B cell (primary cell): ENCODE measurements at regions not wholly inside any gene's neighbourhood (a gene's known extent, or its start where the extent isn't known, plus 50 kb on each side); places are given as distances from the start of the nearest gene placed in this dataset.

Experiments used
- ATAC-seq: fragments of 200-7000 bp; cut with Tn5 transposase; one replicate; pipeline ENCODE4 v1.10.0; 2021; ENCODE audit warnings: low read depth, mild to moderate bottlenecking, moderate number of reproducible peaks, moderate library complexity
- CTCF ChIA-PET: fragments of 350-600 bp; sonication (Branson Sonifier 250); formaldehyde crosslinking; loops from one replicate; lab custom pipeline; 2021; ENCODE audit warnings: antibody characterized with exemption, inconsistent platforms; lab: Charles Lee
- POLR2A ChIA-PET: fragments of 350-600 bp; sonication (Branson Sonifier 250); formaldehyde crosslinking; loops from one replicate; lab custom pipeline; 2021; ENCODE audit warnings: antibody characterized with exemption; lab: Charles Lee
- DNase-seq: peaks from one replicate; pipeline ENCODE4 v3.0.0; 2013
- H2AFZ ChIP-seq: 2 replicates; pipeline ENCODE4 v1.6.1; 2012; ENCODE audit warnings: mild to moderate bottlenecking, low read depth, low read length; ENCODE audit not compliant: insufficient read depth, poor library complexity, severe bottlenecking
- H3K27ac ChIP-seq, 2 donors: 1 replicate in 1 of 2; 2 replicates in 1 of 2; pipeline ENCODE4 v1.5.1; 2012 to 2013; ENCODE audit warnings: low read length in 2 of 2, mild to moderate bottlenecking in 2 of 2, moderate library complexity in 1 of 2
- H3K27me3 ChIP-seq, 4 experiments: fragments of 200-600 bp in 1 of 4; sonication (generic) in 1 of 4; replicated peaks in 1 of 4; 1 replicate in 2 of 4; 2 replicates in 2 of 4; pipeline versions ENCODE4 v1.6.1 to v1.7.0; 2013 to 2016; ENCODE audit warnings: low read length in 3 of 4, mild to moderate bottlenecking in 2 of 4, mixed read lengths in 1 of 4, moderate library complexity in 1 of 4; ENCODE audit not compliant: insufficient read depth in 4 of 4, control insufficient read depth in 3 of 4; ENCODE audit errors: control extremely low read depth in 1 of 4
- H3K36me3 ChIP-seq, 2 experiments: replicated peaks in 1 of 2; 1 replicate in 1 of 2; 2 replicates in 1 of 2; pipeline versions ENCODE4 v1.6.1 to v1.7.1; 2013; ENCODE audit warnings: low read length in 1 of 2; ENCODE audit not compliant: insufficient read depth in 2 of 2, control insufficient read depth in 1 of 2; ENCODE audit errors: control extremely low read depth in 1 of 2, extremely low read depth in 1 of 2
- H3K4me1 ChIP-seq, 2 donors: fragments of 200-600 bp in 1 of 2; sonication (generic) in 1 of 2; 1 replicate in 1 of 2; 2 replicates in 1 of 2; pipeline versions ENCODE4 v1.5.1 to v1.6.1; 2013 to 2017; ENCODE audit warnings: low read length in 2 of 2; ENCODE audit not compliant: control insufficient read depth in 2 of 2, insufficient read depth in 2 of 2
- H3K4me2 ChIP-seq: replicated peaks from 2 replicates; pipeline ENCODE3; 2012; ENCODE audit warnings: mild to moderate bottlenecking, low read depth, low read length; ENCODE audit not compliant: poor library complexity, severe bottlenecking
- H3K4me3 ChIP-seq, 5 experiments: fragments of 200-600 bp in 1 of 5; sonication (generic) in 1 of 5; 1 replicate in 3 of 5; 2 replicates in 2 of 5; pipeline versions ENCODE4 v1.5.1 to v1.7.0; 2011 to 2016; ENCODE audit warnings: low read length in 4 of 5, mild to moderate bottlenecking in 4 of 5, low read depth in 2 of 5, control low read depth in 1 of 5, moderate library complexity in 1 of 5; ENCODE audit not compliant: insufficient read depth in 1 of 5; ENCODE audit errors: control extremely low read depth in 1 of 5, extremely low read depth in 1 of 5
- H3K79me2 ChIP-seq: fragments of 200-600 bp; sonication (generic); one replicate; pipeline ENCODE4 v1.6.0; 2016; ENCODE audit warnings: low read length; ENCODE audit not compliant: control insufficient read depth, insufficient read depth
- H3K9ac ChIP-seq: fragments of 200-600 bp; sonication (generic); 2 replicates; pipeline ENCODE4 v1.6.1; 2017; ENCODE audit warnings: mild to moderate bottlenecking, low read length, moderate library complexity
- H3K9me3 ChIP-seq, 3 donors: one replicate each; pipeline versions ENCODE4 v1.6.1 to v1.7.1; 2013; ENCODE audit warnings: low read length in 2 of 3; ENCODE audit not compliant: control insufficient read depth in 2 of 3, insufficient read depth in 1 of 3; ENCODE audit errors: control extremely low read depth in 1 of 3
- H4K20me1 ChIP-seq: 2 replicates; pipeline ENCODE4 v1.6.0; 2012; ENCODE audit warnings: mild to moderate bottlenecking, low read length; ENCODE audit not compliant: insufficient read depth, control insufficient read depth, poor library complexity, severe bottlenecking
- H3K27ac Mint-ChIP-seq: one replicate; pipeline ENCODE4 v1.8.0; 2021; ENCODE audit warnings: mixed read lengths
- H3K27me3 Mint-ChIP-seq: one replicate; pipeline ENCODE4 v1.8.0; 2021; ENCODE audit warnings: mixed read lengths
- H3K4me1 Mint-ChIP-seq: one replicate; pipeline ENCODE4 v1.8.0; 2021; ENCODE audit warnings: mixed read lengths
- H3K4me3 Mint-ChIP-seq: one replicate; pipeline ENCODE4 v1.8.0; 2021; ENCODE audit warnings: mixed read lengths
- H3K9me3 Mint-ChIP-seq: one replicate; pipeline ENCODE4 v1.8.0; 2022; ENCODE audit warnings: mixed read lengths; ENCODE audit not compliant: insufficient read depth
- EZH2 ChIP-seq: IDR thresholded peaks from 2 replicates; pipeline ENCODE4 v1.6.1; 2012; ENCODE audit warnings: borderline replicate concordance, low read depth, mild to moderate bottlenecking, moderate library complexity, low read length; ENCODE audit not compliant: insufficient read depth, poor library complexity, severe bottlenecking
- WGBS: methylation state at CpG from one replicate; pipeline ENCODE4 v1.1.5; 2013; ENCODE audit warnings: missing lambda C conversion rate; ENCODE audit not compliant: insufficient coverage; 5-methylcytosine and 5-hydroxymethylcytosine counted together
- intact Hi-C: fragments of 100-400 bp; cut with micrococcal nuclease; formaldehyde crosslinking; loops from one replicate; pipeline ENCODE4 v1.10.0; 2022
- TF ChIP-seq, protein P1 (sequence below): fragments of 200-600 bp; IDR thresholded peaks from one replicate; pipeline ENCODE4 v1.8.0; 2022; ENCODE audit warnings: antibody characterized with exemption, mild to moderate bottlenecking

DNA sequence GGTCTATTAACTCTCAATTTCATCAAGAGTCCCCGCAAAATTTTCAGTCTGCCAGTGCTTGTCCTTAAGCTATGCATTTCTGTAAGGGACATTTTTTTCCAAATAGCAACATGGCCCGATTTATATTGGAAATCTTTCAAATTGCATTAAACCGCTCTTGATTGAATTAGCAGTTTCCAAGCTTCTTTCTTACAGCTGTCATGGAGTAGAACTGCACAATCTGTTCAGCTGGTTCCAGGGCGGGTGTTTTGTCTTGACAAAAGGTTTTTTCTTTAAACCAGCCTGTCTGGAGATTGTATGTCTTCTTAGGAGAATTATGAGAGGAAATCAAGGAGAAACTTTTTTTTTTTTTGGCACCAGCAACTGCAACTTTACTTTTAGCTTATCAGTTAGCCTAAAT lies 185.8 kb downstream of the ALG10B start:
- Histone ChIP-seq H3K9ac (no peak overlapping the region), H2AFZ (no peak overlapping the region), H3K27ac (no peak overlapping the region), H3K4me1 (no peaks in the 10 kb centered on the region), H3K4me2 (no peak overlapping the region), H3K9me3 (peaks cover 0 to 2% (median 2%) of the 10 kb centered on the region in 3 donors), H4K20me1 (no peaks in the 10 kb centered on the region), H3K27me3 (no peaks in the 10 kb centered on the region), H3K79me2 (no peaks in the 10 kb centered on the region), H3K4me3 (no peak overlapping the region), H3K36me3 (no peaks in the 10 kb centered on the region)
- Mint-ChIP-seq H3K9me3 (peaks cover 13% of the 10 kb centered on the region), H3K4me1 (no peaks in the 10 kb centered on the region), H3K27ac (no peak overlapping the region), H3K27me3 (no peaks in the 10 kb centered on the region), H3K4me3 (no peak overlapping the region)
- ChIA-PET POLR2A (no interaction called here), CTCF (interaction anchor here (0.6 kb wide), 1 partner anchor 32 kb away, joined by 4 read pairs; no protein-coding TSS in a partner anchor)
- intact Hi-C loops, result no loop called here
- DNase-seq (no peak), ATAC-seq (no peak)
- WGBS, result 94% methylated on average over 2 of the region's 4 CpGs
- TF ChIP-seq, protein P1, sequence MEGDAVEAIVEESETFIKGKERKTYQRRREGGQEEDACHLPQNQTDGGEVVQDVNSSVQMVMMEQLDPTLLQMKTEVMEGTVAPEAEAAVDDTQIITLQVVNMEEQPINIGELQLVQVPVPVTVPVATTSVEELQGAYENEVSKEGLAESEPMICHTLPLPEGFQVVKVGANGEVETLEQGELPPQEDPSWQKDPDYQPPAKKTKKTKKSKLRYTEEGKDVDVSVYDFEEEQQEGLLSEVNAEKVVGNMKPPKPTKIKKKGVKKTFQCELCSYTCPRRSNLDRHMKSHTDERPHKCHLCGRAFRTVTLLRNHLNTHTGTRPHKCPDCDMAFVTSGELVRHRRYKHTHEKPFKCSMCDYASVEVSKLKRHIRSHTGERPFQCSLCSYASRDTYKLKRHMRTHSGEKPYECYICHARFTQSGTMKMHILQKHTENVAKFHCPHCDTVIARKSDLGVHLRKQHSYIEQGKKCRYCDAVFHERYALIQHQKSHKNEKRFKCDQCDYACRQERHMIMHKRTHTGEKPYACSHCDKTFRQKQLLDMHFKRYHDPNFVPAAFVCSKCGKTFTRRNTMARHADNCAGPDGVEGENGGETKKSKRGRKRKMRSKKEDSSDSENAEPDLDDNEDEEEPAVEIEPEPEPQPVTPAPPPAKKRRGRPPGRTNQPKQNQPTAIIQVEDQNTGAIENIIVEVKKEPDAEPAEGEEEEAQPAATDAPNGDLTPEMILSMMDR, result no peak
- no peak for TF ChIP-seq EZH2

DNA sequence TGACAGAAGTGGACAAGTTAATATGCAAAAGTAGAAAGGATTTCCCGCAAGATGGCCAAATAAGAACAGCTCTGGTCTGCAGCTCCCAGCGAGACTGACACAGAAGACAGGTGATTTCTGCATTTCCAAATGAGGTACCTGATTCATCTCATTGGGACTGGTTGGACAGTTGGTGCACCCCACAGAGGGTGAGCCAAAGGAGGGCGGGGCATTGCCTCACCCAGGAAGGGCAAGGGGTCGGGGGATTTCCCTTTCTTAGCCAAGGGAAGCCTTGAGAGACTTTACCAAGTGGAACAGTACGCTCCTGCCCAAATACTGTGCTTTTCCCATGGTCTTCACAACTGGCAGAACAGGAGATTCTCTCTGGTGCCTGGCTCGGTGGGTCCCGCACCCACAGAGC lies 191.3 kb downstream of the ALG10B start:
- H3K79me2 ChIP-seq, result no peaks in the 10 kb centered on the region
- H3K4me3 ChIP-seq, result no peak overlapping the region
- no peak overlapping the region for H2AFZ ChIP-seq
- TF ChIP-seq EZH2, result no peak
- TF ChIP-seq, protein P1, result no peak
- H3K4me1 Mint-ChIP-seq, result no peaks in the 10 kb centered on the region
- H3K4me3 Mint-ChIP-seq, result no peak overlapping the region
- DNase-seq (no peak), ATAC-seq (no peak)
- H4K20me1 ChIP-seq, result no peaks in the 10 kb centered on the region
- no peak overlapping the region for H3K27ac ChIP-seq
- H3K27me3 Mint-ChIP-seq, result no peaks in the 10 kb centered on the region
- ChIA-PET CTCF (no interaction called here), POLR2A (no interaction called here)
- no peak overlapping the region for H3K9ac ChIP-seq
- peaks cover 14% of the 10 kb centered on the region for H3K9me3 Mint-ChIP-seq
- no peak overlapping the region for H3K27ac Mint-ChIP-seq
- WGBS, result 90% methylated on average over 7 of the region's 7 CpGs
- no peaks in the 10 kb centered on the region for H3K27me3 ChIP-seq
- H3K36me3 ChIP-seq, result no peaks in the 10 kb centered on the region
- no peaks in the 10 kb centered on the region for H3K4me1 ChIP-seq
- intact Hi-C loops, result no loop called here
- H3K9me3 ChIP-seq, result peaks cover 0 to 11% (median 2%) of the 10 kb centered on the region in 3 donors
- no peak overlapping the region for H3K4me2 ChIP-seq
